ENCODE measurements at regions not wholly inside any gene's neighbourhood (a gene's known extent, or its start where the extent isn't known, plus 50 kb on each side); places are given as distances from the start of the nearest gene placed in this dataset.
"Not testable (repeated sequence)": the region's sequence is repeated elsewhere in the genome, so short reads cannot be mapped to it uniquely, and the experiment has no call there.

DNA sequence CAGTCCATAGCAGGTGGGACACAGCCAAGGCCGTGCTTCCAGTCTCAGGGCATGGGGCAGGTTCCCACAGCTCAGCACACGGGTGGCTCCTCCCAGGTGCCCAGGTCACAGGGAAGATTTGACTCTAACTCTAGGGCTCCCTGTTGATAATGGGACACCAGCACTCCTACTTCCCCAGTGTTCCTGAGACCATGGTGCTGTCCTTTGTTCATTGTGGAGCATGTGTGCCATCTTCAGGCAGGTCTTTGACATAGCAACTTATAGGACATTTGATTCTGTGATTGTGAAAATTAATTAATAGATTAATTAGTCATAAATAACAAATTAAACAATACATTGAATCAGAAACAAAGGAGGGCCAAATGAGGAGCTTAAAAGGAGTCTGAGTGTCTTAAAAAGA is 635.0 kb downstream of the RPIA start:
- DNase-seq = not testable (repeated sequence)

GRCh38 chr2:89328790-89329189 is 637.3 kb downstream of the RPIA start:
- not testable (repeated sequence) for DNase-seq
